SU-DHL-6 (cell line): ENCODE measurements at regions not wholly inside any gene's neighbourhood (a gene's known extent, or its start where the extent isn't known, plus 50 kb on each side); places are given as distances from the start of the nearest gene placed in this dataset.
"Not testable (repeated sequence)": the region's sequence is repeated elsewhere in the genome, so short reads cannot be mapped to it uniquely, and the experiment has no call there.

Experiments
- CTCF ChIP-seq: fragments of 200-600 bp; sonication (generic); IDR thresholded peaks from one replicate; pipeline ENCODE4 v1.5.1; 2017; ENCODE audit warnings: antibody characterized with exemption, mild to moderate bottlenecking, low read length, moderate library complexity; ENCODE audit not compliant: insufficient read depth, poor library complexity, severe bottlenecking
- EZH2phosphoT487 ChIP-seq: fragments of 200-600 bp; sonication (generic), shearing (Covaris generic); conservative IDR thresholded peaks from 2 replicates; pipeline ENCODE4 v1.6.1; 2018; ENCODE audit warnings: mild to moderate bottlenecking, antibody characterized with exemption, low read length, moderate library complexity, mixed read lengths

- not testable (repeated sequence) for TF ChIP-seq CTCF, EZH2phosphoT487
These were observed 408.0 kb downstream of the FAM72C start for GRCh38 chr1:143563761-143564160.
